Lower leg skin (tissue), 3 donors: ENCODE measurements at regions not wholly inside any gene's neighbourhood (a gene's known extent, or its start where the extent isn't known, plus 50 kb on each side); places are given as distances from the start of the nearest gene placed in this dataset.

ENCODE experiments used
- POLR2A ChIP-seq, 2 donors: fragments of 450-650 bp; IDR thresholded peaks; one replicate each; pipeline ENCODE4 v1.6.1; 2016 to 2017; ENCODE audit warnings: antibody characterized with exemption in 2 of 2, mild to moderate bottlenecking in 1 of 2, moderate library complexity in 1 of 2
- TF ChIP-seq, protein P1 (sequence below), 3 donors: fragments of 450-650 bp; IDR thresholded peaks; one replicate each; pipeline ENCODE4 v1.5.1; 2016; ENCODE audit warnings: antibody characterized with exemption in 3 of 3, mild to moderate bottlenecking in 3 of 3, moderate library complexity in 2 of 3

DNA sequence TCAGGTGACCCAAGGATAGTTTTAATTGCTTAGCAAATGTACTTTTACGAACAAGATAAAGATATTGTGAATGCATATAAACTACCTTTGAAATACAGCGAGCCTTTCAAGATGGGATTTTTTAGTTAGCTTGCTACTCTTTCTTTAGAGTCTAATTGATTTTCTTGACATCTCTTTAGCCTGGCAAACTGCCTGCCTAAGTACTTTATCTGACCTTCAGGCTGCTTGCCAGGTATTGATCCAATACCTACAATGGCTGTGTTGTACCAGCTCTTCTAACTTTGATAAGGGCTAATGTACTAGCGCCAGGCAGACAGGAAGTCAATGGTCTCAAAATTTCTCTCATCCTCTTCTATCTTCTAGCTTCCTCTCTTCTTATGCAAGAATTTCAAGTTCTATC is 414.4 kb upstream of the ACVR2A start:
- TF ChIP-seq, protein P1, sequence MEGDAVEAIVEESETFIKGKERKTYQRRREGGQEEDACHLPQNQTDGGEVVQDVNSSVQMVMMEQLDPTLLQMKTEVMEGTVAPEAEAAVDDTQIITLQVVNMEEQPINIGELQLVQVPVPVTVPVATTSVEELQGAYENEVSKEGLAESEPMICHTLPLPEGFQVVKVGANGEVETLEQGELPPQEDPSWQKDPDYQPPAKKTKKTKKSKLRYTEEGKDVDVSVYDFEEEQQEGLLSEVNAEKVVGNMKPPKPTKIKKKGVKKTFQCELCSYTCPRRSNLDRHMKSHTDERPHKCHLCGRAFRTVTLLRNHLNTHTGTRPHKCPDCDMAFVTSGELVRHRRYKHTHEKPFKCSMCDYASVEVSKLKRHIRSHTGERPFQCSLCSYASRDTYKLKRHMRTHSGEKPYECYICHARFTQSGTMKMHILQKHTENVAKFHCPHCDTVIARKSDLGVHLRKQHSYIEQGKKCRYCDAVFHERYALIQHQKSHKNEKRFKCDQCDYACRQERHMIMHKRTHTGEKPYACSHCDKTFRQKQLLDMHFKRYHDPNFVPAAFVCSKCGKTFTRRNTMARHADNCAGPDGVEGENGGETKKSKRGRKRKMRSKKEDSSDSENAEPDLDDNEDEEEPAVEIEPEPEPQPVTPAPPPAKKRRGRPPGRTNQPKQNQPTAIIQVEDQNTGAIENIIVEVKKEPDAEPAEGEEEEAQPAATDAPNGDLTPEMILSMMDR (IDR thresholded peaks at IDR 0.05), result no peak
- no peak for TF ChIP-seq POLR2A (IDR thresholded peaks at IDR 0.05)
